GM23248 (cell line): ENCODE measurements at regions not wholly inside any gene's neighbourhood (a gene's known extent, or its start where the extent isn't known, plus 50 kb on each side); places are given as distances from the start of the nearest gene placed in this dataset.
A peak's percentile ranks its signal among the peaks of the same experiment; 100 is the strongest.

Experiments
- DNase-seq: peaks from one replicate; pipeline ENCODE4 v3.0.0-alpha.2; 2015
- H2AFZ ChIP-seq: fragments of 200-600 bp; sonication (generic); 2 replicates; pipeline ENCODE4 v1.6.1; 2016; ENCODE audit warnings: antibody characterized with exemption
- H3F3A ChIP-seq: fragments of 200-600 bp; sonication (generic); 2 replicates; pipeline ENCODE4 v1.6.1; 2016; ENCODE audit warnings: mild to moderate bottlenecking, antibody characterized with exemption, mixed run types; ENCODE audit not compliant: insufficient read depth
- H3K27ac ChIP-seq: fragments of 200-600 bp; sonication (generic); 2 replicates; pipeline ENCODE4 v1.5.1; 2016; ENCODE audit warnings: mild to moderate bottlenecking
- H3K27me3 ChIP-seq: fragments of 200-600 bp; sonication (generic); replicated peaks from 2 replicates; pipeline ENCODE4 v1.6.1; 2016; ENCODE audit warnings: mild to moderate bottlenecking; ENCODE audit not compliant: insufficient read depth
- H3K36me3 ChIP-seq: fragments of 200-600 bp; sonication (generic); 2 replicates; pipeline ENCODE4 v1.6.1; 2016; ENCODE audit warnings: low read depth, mild to moderate bottlenecking
- H3K4me1 ChIP-seq: fragments of 200-600 bp; sonication (generic); 2 replicates; pipeline ENCODE4 v1.6.1; 2016; ENCODE audit warnings: mild to moderate bottlenecking; ENCODE audit not compliant: insufficient read depth
- H3K4me2 ChIP-seq: fragments of 200-600 bp; sonication (generic); one replicate; pipeline ENCODE4 v1.6.1; 2016; ENCODE audit warnings: mild to moderate bottlenecking; ENCODE audit not compliant: unreplicated experiment
- H3K4me3 ChIP-seq: fragments of 200-600 bp; sonication (generic); 2 replicates; pipeline ENCODE4 v1.5.1; 2016; ENCODE audit warnings: mild to moderate bottlenecking
- H3K79me2 ChIP-seq: fragments of 200-600 bp; sonication (generic); 2 replicates; pipeline ENCODE4 v1.6.1; 2016; ENCODE audit warnings: mild to moderate bottlenecking; ENCODE audit not compliant: insufficient read depth
- H3K9ac ChIP-seq: fragments of 200-600 bp; sonication (generic); 2 replicates; pipeline ENCODE4 v1.6.1; 2016; ENCODE audit warnings: mild to moderate bottlenecking
- H3K9me2 ChIP-seq: fragments of 200-600 bp; sonication (generic); 2 replicates; pipeline ENCODE4 v1.6.1; 2016; ENCODE audit warnings: mixed run types, mild to moderate bottlenecking, moderate library complexity; ENCODE audit not compliant: insufficient read depth
- H3K9me3 ChIP-seq: fragments of 200-600 bp; sonication (generic); one replicate; pipeline ENCODE4 v1.6.1; 2017; ENCODE audit warnings: low read depth
- H4K20me1 ChIP-seq: fragments of 200-600 bp; sonication (generic); 2 replicates; pipeline ENCODE4 v1.6.0; 2016; ENCODE audit not compliant: insufficient read depth
- EZH2 ChIP-seq: fragments of 200-600 bp; sonication (generic); IDR thresholded peaks from 2 replicates; pipeline ENCODE4 v1.6.1; 2018; ENCODE audit warnings: antibody characterized with exemption, mild to moderate bottlenecking; ENCODE audit not compliant: insufficient read depth, poor library complexity, severe bottlenecking
- EZH2phosphoT487 ChIP-seq: fragments of 200-600 bp; sonication (generic); IDR thresholded peaks from 2 replicates; pipeline ENCODE4 v1.6.1; 2018; ENCODE audit warnings: antibody characterized with exemption, moderate library complexity, mild to moderate bottlenecking, low read depth; ENCODE audit not compliant: insufficient read depth
- WGBS, 2 experiments: methylation state at CpG; one replicate each; pipeline ENCODE4 v1.1.6; 2015 to 2017; ENCODE audit warnings: low lambda C conversion rate in 2 of 2, low coverage in 1 of 2; ENCODE audit errors: missing lambda C conversion rate in 2 of 2; 5-methylcytosine and 5-hydroxymethylcytosine counted together
- in situ Hi-C: fragments of 300-500 bp; cut with MboI; formaldehyde crosslinking; loops from 2 replicates; pipeline ENCODE4 v1.15.0; 2020

DNA sequence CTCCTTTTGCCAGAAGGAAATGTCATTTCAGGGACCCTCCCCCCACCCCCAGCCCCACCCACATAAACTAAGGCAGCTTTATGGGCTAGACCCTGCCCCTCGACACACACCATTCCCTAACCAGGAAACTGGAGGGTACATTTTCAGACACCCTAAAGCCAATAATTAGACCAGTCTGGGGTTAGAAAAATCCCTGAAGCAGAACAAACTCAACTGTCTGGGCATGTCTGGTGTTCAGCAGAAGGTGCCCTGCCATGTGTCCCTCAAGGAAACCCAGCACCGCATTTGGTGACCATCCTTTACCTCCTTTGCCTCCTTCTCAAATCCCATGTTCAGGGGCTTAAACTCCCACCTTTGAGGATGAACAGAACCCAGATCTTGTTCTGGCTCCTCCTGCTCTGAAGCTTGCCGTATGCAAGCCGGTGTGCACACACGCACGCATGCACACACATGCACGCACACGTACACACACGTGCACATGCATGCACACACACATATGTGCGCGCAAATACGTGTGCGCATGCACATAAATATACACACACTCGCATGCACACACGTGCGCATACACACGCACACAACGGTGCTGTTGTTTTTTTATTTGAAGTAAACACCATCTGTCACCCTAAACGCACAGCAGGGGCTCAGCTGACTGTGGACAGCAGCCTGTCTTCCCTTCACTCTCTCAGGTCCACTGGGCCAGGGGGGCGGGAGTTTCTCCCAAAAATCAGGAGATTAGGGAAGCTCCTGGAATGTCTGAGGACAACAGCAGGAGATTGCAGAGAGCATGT is 156.8 kb upstream of the TNRC6C start:
- Histone ChIP-seq H3F3A (no peaks in the 10 kb centered on the region), H2AFZ (no peak overlapping the region), H3K4me3 (no peak overlapping the region)

DNA sequence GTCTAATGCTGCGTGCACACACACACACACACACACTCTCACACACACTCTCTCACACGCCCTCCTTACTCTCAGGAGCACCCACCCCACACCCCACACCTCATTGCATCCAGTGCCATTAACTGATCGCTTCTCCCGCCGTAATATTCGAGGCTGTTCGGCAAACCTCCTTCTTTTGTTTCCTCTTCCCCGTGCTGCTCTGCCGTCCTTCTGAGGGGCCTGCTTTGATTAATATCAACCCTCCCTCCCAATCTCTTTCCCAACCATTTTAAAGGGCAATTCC is 156.2 kb upstream of the TNRC6C start:
- no peak overlapping the region for H3K27ac ChIP-seq
- H3K79me2 ChIP-seq = no peaks in the 10 kb centered on the region
- H3K27me3 ChIP-seq = peaks cover 34% of the 10 kb centered on the region
- H4K20me1 ChIP-seq = no peaks in the 10 kb centered on the region
- H2AFZ ChIP-seq = no peak overlapping the region
- no peak for DNase-seq
- no peaks in the 10 kb centered on the region for H3K9me2 ChIP-seq
- WGBS, 2 experiments = 9 to 14% methylated on average over 9 of the region's 9 CpGs
- H3K9me3 ChIP-seq = no peaks in the 10 kb centered on the region
- TF ChIP-seq EZH2 = no peak
- no peak for TF ChIP-seq EZH2phosphoT487
- H3F3A ChIP-seq = no peaks in the 10 kb centered on the region
- no peak overlapping the region for H3K4me2 ChIP-seq
- in situ Hi-C loops = no loop called here
- H3K4me1 ChIP-seq = no peaks in the 10 kb centered on the region
- H3K4me3 ChIP-seq = no peak overlapping the region
- H3K36me3 ChIP-seq = no peaks in the 10 kb centered on the region
- no peak overlapping the region for H3K9ac ChIP-seq

More for the DNA sequence above, 156.8 kb upstream of the TNRC6C start:
- in situ Hi-C loops = no loop called here
- peaks cover under 1% of the 10 kb centered on the region; the same call in 1 of the 2 replicates for H3K4me1 ChIP-seq
- TF ChIP-seq EZH2 = no peak
- no peak for TF ChIP-seq EZH2phosphoT487
- no peak for DNase-seq
- peaks cover 30% of the 10 kb centered on the region for H3K27me3 ChIP-seq
- no peaks in the 10 kb centered on the region for H3K79me2 ChIP-seq
- H3K9me3 ChIP-seq = no peaks in the 10 kb centered on the region
- H3K4me2 ChIP-seq = no peak overlapping the region
- 59% methylated on average over 20 of the region's 20 CpGs for WGBS, 2 experiments
- no peaks in the 10 kb centered on the region for H3K36me3 ChIP-seq
- H3K27ac ChIP-seq = no peak overlapping the region
- no peaks in the 10 kb centered on the region for H4K20me1 ChIP-seq
- no peaks in the 10 kb centered on the region for H3K9me2 ChIP-seq
- no peak overlapping the region for H3K9ac ChIP-seq

DNA sequence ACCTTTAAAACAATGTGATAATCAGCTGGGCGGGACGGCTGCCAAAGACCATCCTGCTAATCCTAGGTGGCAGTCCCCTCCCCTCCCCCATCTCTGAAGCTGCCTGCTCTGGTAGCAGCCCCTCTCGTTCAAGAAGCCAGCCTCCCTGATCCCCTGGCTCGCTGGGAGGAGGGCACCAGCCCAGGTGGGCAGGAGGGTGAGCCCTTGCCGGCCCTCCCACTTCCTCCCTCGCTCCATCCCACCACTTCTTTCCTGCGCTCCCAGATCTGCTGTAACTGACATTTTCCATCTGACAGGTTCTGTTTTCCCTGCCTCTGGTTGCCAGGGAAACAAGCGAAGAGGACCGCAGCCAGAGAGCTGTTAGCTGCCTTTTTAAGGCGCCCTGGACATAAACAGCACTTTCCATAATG is 155.7 kb upstream of the TNRC6C start:
- TF ChIP-seq EZH2phosphoT487 (no peak), EZH2 (no peak)
- Histone ChIP-seq H3K4me2 (no peak overlapping the region), H3K4me3 (no peak overlapping the region), H3K9me2 (no peaks in the 10 kb centered on the region), H3K36me3 (no peaks in the 10 kb centered on the region), H2AFZ (no peak overlapping the region), H3K79me2 (no peaks in the 10 kb centered on the region), H3K4me1 (no peaks in the 10 kb centered on the region), H3K27me3 (peaks cover 34% of the 10 kb centered on the region), H3K27ac (no peak overlapping the region), H3K9me3 (no peaks in the 10 kb centered on the region), H3K9ac (no peak overlapping the region), H4K20me1 (no peaks in the 10 kb centered on the region), H3F3A (no peaks in the 10 kb centered on the region)
- in situ Hi-C loops = no loop called here
- DNase-seq = peak; percentile 67
- WGBS, 2 experiments = 3 to 6% methylated on average over 10 of the region's 10 CpGs

DNA sequence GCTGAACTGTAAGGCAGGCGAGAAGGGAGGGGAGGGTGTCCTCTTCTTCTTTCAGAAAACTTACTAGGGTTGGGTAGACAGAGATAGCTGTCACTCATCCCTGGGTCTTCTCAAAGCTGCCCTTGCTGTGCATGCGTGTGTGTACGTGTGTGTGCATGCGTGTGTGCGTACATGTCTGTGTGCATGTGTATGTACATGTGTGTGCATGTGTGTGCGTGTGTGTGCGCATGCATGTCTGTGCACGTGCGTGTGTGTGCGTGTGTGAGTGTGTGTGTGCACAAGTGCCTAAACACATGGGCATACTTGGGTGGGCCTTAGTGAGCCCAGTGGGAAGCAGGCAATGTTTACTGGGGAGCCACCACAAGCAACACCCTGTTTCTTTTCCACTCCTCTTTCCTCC is 154.8 kb upstream of the TNRC6C start:
- H3K4me3 ChIP-seq = no peak overlapping the region
- H3K4me2 ChIP-seq = no peak overlapping the region
- in situ Hi-C loops = no loop called here
- H3K4me1 ChIP-seq = no peaks in the 10 kb centered on the region
- no peak overlapping the region for H3K9ac ChIP-seq
- no peaks in the 10 kb centered on the region for H3K36me3 ChIP-seq
- H4K20me1 ChIP-seq = no peaks in the 10 kb centered on the region
- no peaks in the 10 kb centered on the region for H3F3A ChIP-seq
- H2AFZ ChIP-seq = no peak overlapping the region
- no peak for TF ChIP-seq EZH2phosphoT487
- no peaks in the 10 kb centered on the region for H3K9me3 ChIP-seq
- 80 to 85% methylated on average over 9 to 10 of the region's 10 CpGs for WGBS, 2 experiments
- no peak overlapping the region for H3K27ac ChIP-seq
- peaks cover 34% of the 10 kb centered on the region for H3K27me3 ChIP-seq
- H3K79me2 ChIP-seq = no peaks in the 10 kb centered on the region
- H3K9me2 ChIP-seq = no peaks in the 10 kb centered on the region
- no peak for DNase-seq
